HL-60 (cell line): ENCODE measurements at regions not wholly inside any gene's neighbourhood (a gene's known extent, or its start where the extent isn't known, plus 50 kb on each side); places are given as distances from the start of the nearest gene placed in this dataset.

Experiments
- DNase-seq, 2 experiments: peaks; one replicate each; pipeline ENCODE4 v3.0.0-alpha.2; 2010 to 2020; ENCODE audit warnings: low read depth in 1 of 2, low spot score in 1 of 2
- H3K27ac ChIP-seq: fragments of 250-450 bp; sonication (Bioruptor Pico); replicated peaks from 2 replicates; pipeline ENCODE4 v1.5.1; 2020; ENCODE audit warnings: mild to moderate bottlenecking, moderate library complexity
- H3K27me3 ChIP-seq: fragments of 250-450 bp; sonication (Bioruptor Pico); 2 replicates; pipeline ENCODE4 v1.5.1; 2021; ENCODE audit warnings: mild to moderate bottlenecking, moderate library complexity; ENCODE audit not compliant: insufficient read depth, poor library complexity, severe bottlenecking
- H3K4me3 ChIP-seq: replicated peaks from 2 replicates; pipeline ENCODE4 v1.5.1; 2011; ENCODE audit warnings: mild to moderate bottlenecking, control low read depth, low read length; ENCODE audit not compliant: insufficient read depth
- GABPA ChIP-seq: IDR thresholded peaks from 2 replicates; pipeline ENCODE4 v1.6.1; 2012; ENCODE audit warnings: low read depth
- POLR2AphosphoS5 ChIP-seq: IDR thresholded peaks from 2 replicates; pipeline ENCODE4 v1.6.1; 2012; ENCODE audit warnings: low read depth
- REST ChIP-seq: IDR thresholded peaks from 2 replicates; pipeline ENCODE4 v1.6.1; 2012; ENCODE audit warnings: low read depth; ENCODE audit not compliant: insufficient replicate concordance
- SPI1 ChIP-seq: IDR thresholded peaks from 2 replicates; pipeline ENCODE4 v1.6.1; 2012; ENCODE audit warnings: low read depth, mild to moderate bottlenecking, borderline replicate concordance
- TF ChIP-seq, protein P1 (sequence below): IDR thresholded peaks from one replicate; pipeline ENCODE4 v1.5.1; 2011; ENCODE audit warnings: low read length, control low read depth, inconsistent platforms; ENCODE audit not compliant: insufficient read depth

- DNase-seq, result no peak
- Histone ChIP-seq H3K27me3 (no peaks in the 10 kb centered on the region), H3K27ac (no peak overlapping the region), H3K4me3 (no peak overlapping the region)
- TF ChIP-seq GABPA (no peak), POLR2AphosphoS5 (no peak), SPI1 (no peak), REST (no peak)
- TF ChIP-seq, protein P1, sequence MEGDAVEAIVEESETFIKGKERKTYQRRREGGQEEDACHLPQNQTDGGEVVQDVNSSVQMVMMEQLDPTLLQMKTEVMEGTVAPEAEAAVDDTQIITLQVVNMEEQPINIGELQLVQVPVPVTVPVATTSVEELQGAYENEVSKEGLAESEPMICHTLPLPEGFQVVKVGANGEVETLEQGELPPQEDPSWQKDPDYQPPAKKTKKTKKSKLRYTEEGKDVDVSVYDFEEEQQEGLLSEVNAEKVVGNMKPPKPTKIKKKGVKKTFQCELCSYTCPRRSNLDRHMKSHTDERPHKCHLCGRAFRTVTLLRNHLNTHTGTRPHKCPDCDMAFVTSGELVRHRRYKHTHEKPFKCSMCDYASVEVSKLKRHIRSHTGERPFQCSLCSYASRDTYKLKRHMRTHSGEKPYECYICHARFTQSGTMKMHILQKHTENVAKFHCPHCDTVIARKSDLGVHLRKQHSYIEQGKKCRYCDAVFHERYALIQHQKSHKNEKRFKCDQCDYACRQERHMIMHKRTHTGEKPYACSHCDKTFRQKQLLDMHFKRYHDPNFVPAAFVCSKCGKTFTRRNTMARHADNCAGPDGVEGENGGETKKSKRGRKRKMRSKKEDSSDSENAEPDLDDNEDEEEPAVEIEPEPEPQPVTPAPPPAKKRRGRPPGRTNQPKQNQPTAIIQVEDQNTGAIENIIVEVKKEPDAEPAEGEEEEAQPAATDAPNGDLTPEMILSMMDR, result no peak
Measured at GRCh38 chr3:151561878-151562277, 101.0 kb upstream of the IGSF10 start.

- DNase-seq, result no peak
- H3K27me3 ChIP-seq, result no peaks in the 10 kb centered on the region
- H3K4me3 ChIP-seq, result no peak overlapping the region
- H3K27ac ChIP-seq, result peak overlapping the region; percentile 26; the same call in 1 of the 2 replicates
- no peak for TF ChIP-seq GABPA
- TF ChIP-seq SPI1, result no peak
- TF ChIP-seq, protein P1, result no peak
- no peak for TF ChIP-seq REST
- TF ChIP-seq POLR2AphosphoS5, result no peak
Measured at GRCh38 chr3:151560738-151561137, 99.9 kb upstream of the IGSF10 start.

DNA sequence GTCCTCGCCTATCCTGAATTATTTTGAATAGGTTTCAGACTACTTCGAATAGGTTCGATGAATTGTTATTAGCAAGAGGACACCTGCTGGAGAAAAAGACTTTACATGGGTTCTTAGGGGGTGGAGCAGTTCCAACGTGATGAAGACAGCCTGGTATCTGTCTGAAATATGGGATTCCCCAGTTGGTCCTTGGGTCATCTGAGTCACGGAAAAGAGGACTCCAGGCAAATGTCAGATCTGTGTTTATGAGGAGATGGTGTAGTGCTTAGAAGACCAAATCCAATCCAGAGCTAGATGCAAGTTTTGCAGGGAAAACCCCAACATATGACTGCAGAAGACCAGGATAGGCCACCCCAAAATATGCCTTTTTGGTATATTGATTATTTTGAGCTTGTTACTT, 98.9 kb upstream of the IGSF10 start:
- H3K4me3 ChIP-seq, result no peak overlapping the region
- no peak overlapping the region for H3K27ac ChIP-seq
- no peak for DNase-seq
- TF ChIP-seq SPI1, result no peak
- no peak for TF ChIP-seq GABPA
- no peak for TF ChIP-seq REST
- H3K27me3 ChIP-seq, result no peaks in the 10 kb centered on the region
